ENCODE measurements at regions not wholly inside any gene's neighbourhood (a gene's known extent, or its start where the extent isn't known, plus 50 kb on each side); places are given as distances from the start of the nearest gene placed in this dataset.

- H3K4me3 ChIP-seq (ENCODE audit: low read depth, low read length), result no peak overlapping the region
- no peak for DNase-seq (ENCODE audit: low read depth)
- TF ChIP-seq, protein P1, sequence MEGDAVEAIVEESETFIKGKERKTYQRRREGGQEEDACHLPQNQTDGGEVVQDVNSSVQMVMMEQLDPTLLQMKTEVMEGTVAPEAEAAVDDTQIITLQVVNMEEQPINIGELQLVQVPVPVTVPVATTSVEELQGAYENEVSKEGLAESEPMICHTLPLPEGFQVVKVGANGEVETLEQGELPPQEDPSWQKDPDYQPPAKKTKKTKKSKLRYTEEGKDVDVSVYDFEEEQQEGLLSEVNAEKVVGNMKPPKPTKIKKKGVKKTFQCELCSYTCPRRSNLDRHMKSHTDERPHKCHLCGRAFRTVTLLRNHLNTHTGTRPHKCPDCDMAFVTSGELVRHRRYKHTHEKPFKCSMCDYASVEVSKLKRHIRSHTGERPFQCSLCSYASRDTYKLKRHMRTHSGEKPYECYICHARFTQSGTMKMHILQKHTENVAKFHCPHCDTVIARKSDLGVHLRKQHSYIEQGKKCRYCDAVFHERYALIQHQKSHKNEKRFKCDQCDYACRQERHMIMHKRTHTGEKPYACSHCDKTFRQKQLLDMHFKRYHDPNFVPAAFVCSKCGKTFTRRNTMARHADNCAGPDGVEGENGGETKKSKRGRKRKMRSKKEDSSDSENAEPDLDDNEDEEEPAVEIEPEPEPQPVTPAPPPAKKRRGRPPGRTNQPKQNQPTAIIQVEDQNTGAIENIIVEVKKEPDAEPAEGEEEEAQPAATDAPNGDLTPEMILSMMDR (conservative IDR thresholded peaks at IDR 0.05; ENCODE audit: low read depth, low read length), result no peak
Observed at GRCh38 chr14:55766071-55766470, 186.1 kb downstream of the KTN1 start.

GRCh38 chr14:55767286-55767685 is 187.3 kb downstream of the KTN1 start:
- TF ChIP-seq, protein P1 (conservative IDR thresholded peaks at IDR 0.05; ENCODE audit: low read depth, low read length), result no peak
- DNase-seq (ENCODE audit: low read depth), result no peak
- no peak overlapping the region for H3K4me3 ChIP-seq (ENCODE audit: low read depth, low read length)

DNA sequence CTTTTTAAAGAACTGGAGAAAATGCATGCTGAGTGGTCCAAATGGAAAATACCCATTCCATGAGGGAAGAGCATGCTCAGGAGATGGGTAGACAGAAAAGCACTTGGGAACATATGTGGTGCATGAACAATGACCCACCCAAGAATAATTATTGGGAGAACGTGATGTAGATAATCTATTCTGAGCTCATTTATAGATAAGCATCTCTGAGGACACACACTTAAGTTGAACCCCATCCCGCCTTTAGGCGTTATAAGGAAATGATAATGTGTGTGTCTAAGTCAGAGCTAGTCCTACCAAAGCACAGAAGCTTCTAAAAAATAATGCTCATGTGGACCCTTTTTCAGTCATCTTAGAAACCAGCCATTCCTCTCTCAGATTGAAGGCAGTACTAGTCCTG is 189.9 kb downstream of the KTN1 start:
- no peak for DNase-seq (ENCODE audit: low read depth)
- no peak overlapping the region for H3K4me3 ChIP-seq (ENCODE audit: low read depth, low read length)
- TF ChIP-seq, protein P1 (conservative IDR thresholded peaks at IDR 0.05; ENCODE audit: low read depth, low read length), result no peak

GRCh38 chr14:55771242-55771981 is 191.4 kb downstream of the KTN1 start:
- no peak overlapping the region for H3K4me3 ChIP-seq (ENCODE audit: low read depth, low read length)
- no peak for DNase-seq (ENCODE audit: low read depth)
- TF ChIP-seq, protein P1 (conservative IDR thresholded peaks at IDR 0.05; ENCODE audit: low read depth, low read length), result no peak

- DNase-seq (ENCODE audit: low read depth), result no peak
- TF ChIP-seq, protein P1 (conservative IDR thresholded peaks at IDR 0.05; ENCODE audit: low read depth, low read length), result no peak
- H3K4me3 ChIP-seq (ENCODE audit: low read depth, low read length), result no peak overlapping the region
Observed at GRCh38 chr14:55772486-55772885, 192.5 kb downstream of the KTN1 start.

GRCh38 chr14:55773312-55773711 is 193.3 kb downstream of the KTN1 start:
- TF ChIP-seq, protein P1 (conservative IDR thresholded peaks at IDR 0.05; ENCODE audit: low read depth, low read length), result no peak
- no peak overlapping the region for H3K4me3 ChIP-seq (ENCODE audit: low read depth, low read length)
- no peak for DNase-seq (ENCODE audit: low read depth)

DNA sequence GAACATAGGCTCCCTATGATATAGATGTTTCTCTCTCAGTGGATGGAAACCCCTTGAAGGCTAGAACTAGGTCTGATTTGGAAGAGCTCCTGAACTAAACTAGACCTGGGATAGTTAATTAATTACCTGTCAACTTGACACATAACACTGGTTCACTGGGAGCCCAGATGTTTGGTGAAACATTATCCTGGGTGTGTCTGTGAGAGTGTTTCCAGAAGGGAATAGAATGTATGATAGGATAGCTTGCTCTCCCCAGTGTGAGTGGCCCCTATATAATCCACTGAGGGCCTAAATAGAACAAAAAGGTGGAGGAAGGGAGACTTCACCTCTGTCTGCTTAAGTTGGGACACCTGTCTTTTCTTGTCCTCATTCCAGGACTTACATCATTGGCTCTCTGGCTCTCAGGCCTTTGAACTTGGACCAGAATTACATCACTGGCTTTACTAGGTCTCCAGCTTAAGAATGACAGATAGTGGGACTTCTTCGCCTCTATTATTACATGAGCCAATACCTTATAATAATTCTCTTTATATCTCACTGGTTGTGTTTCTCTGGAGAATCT is 194.1 kb downstream of the KTN1 start:
- TF ChIP-seq, protein P1 (conservative IDR thresholded peaks at IDR 0.05; ENCODE audit: low read depth, low read length), result no peak
- H3K4me3 ChIP-seq (ENCODE audit: low read depth, low read length), result no peak overlapping the region
- DNase-seq (ENCODE audit: low read depth), result no peak

Data from epithelial cell of proximal tubule (primary cell).